Thymus (tissue), 11 donors: ENCODE measurements at regions not wholly inside any gene's neighbourhood (a gene's known extent, or its start where the extent isn't known, plus 50 kb on each side); places are given as distances from the start of the nearest gene placed in this dataset.
"Not testable (repeated sequence)": the region's sequence is repeated elsewhere in the genome, so short reads cannot be mapped to it uniquely, and the experiment has no call there.

ENCODE experiments used
- DNase-seq, 9 donors: peaks; one replicate each; pipeline ENCODE4 v3.0.0-alpha.2; 2013; ENCODE audit warnings: low spot score in 9 of 9, low read depth in 6 of 9, missing footprints in 1 of 9
- H3K27ac ChIP-seq, 2 donors: one replicate each; pipeline ENCODE4 v1.5.1; 2013; ENCODE audit warnings: control low read depth in 1 of 2, low read depth in 1 of 2, low read length in 1 of 2, mild to moderate bottlenecking in 1 of 2, moderate library complexity in 1 of 2
- H3K27me3 ChIP-seq, 2 donors: one replicate each; pipeline ENCODE4 v1.5.1; 2013; ENCODE audit warnings: low read length in 1 of 2; ENCODE audit not compliant: control insufficient read depth in 2 of 2, insufficient read depth in 1 of 2
- H3K36me3 ChIP-seq, 2 donors: one replicate each; pipeline ENCODE4 v1.5.1; 2013; ENCODE audit warnings: low read length in 1 of 2, mild to moderate bottlenecking in 1 of 2, moderate library complexity in 1 of 2; ENCODE audit not compliant: control insufficient read depth in 2 of 2, insufficient read depth in 2 of 2
- H3K4me1 ChIP-seq, 2 donors: one replicate each; pipeline ENCODE4 v1.5.1; 2013; ENCODE audit warnings: low read length in 2 of 2; ENCODE audit not compliant: control insufficient read depth in 2 of 2, insufficient read depth in 2 of 2
- H3K4me3 ChIP-seq, 2 donors: one replicate each; pipeline ENCODE4 v1.5.1; 2013; ENCODE audit warnings: low read length in 2 of 2, control low read depth in 1 of 2, mild to moderate bottlenecking in 1 of 2
- H3K9me3 ChIP-seq, 2 donors: one replicate each; pipeline ENCODE4 v1.5.1; 2013; ENCODE audit warnings: low read length in 1 of 2, mild to moderate bottlenecking in 1 of 2; ENCODE audit not compliant: control insufficient read depth in 2 of 2, insufficient read depth in 1 of 2
- WGBS: extraction: QIAGEN DNeasy Blood & Tissue Kit; methylation state at CpG from one replicate; pipeline ENCODE4 v1.1.7; 2013; 5-methylcytosine and 5-hydroxymethylcytosine counted together
- donor health status: healthy.

DNA sequence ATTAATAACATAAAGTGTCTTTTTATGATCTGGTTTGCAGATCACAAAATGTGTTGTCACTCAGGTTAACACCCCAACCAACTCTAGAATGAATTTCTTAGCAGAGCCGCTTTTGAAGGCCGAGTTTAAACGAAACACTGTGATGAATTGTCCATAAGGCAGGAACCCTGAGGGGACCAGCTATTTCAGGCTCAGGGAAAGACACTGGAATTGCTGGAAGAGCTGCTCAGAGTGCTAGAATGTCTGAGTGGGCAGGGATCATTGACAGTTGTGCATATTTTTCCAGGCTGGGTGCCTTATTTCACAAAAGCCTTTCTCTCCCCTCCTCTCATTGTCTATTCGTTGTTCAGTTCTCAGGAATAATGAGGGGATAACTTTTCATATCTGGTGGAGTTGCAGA, 68.7 kb upstream of the PRKG1 start:
- 91% methylated on average over 4 of the region's 4 CpGs for WGBS
- Histone ChIP-seq H3K27ac (no peak overlapping the region), H3K4me3 (no peak overlapping the region)

GRCh38 chr10:51006686-51007085, 67.6 kb upstream of the PRKG1 start:
- Histone ChIP-seq H3K27me3 (no peaks in the 10 kb centered on the region), H3K4me3 (no peak overlapping the region), H3K4me1 (no peaks in the 10 kb centered on the region), H3K27ac (no peak overlapping the region), H3K36me3 (no peaks in the 10 kb centered on the region), H3K9me3 (no peaks in the 10 kb centered on the region)
- no peak for DNase-seq
- 94% methylated on average over 5 of the region's 5 CpGs for WGBS

More for the DNA sequence above, 68.7 kb upstream of the PRKG1 start:
- H3K9me3 ChIP-seq, result no peaks in the 10 kb centered on the region
- H3K27me3 ChIP-seq, result peaks cover 0 to 2% of the 10 kb centered on the region in 2 donors
- no peaks in the 10 kb centered on the region for H3K36me3 ChIP-seq
- DNase-seq, result no peak
- H3K4me1 ChIP-seq, result no peaks in the 10 kb centered on the region

DNA sequence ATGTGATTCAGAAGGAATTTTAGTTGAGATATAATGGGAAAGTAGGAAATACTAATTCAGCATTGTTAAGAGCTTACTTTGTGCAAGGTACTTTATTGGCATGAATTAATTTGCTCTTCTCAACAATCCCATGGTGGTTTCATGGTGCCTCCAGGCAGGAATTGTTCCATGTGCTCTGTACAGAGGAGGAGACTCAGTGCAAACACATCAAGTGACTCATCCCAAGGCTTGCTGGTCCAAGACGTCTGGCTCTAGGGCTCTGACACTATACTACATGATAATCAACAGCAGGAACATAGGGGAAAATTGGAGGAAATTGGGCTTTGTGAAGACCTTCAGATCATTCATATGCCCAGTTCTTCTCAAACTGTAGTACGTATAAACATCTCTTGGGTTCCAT, 66.5 kb upstream of the PRKG1 start:
- H3K27ac ChIP-seq, result no peak overlapping the region
- WGBS, result 97% methylated on average over 2 of the region's 2 CpGs
- no peak for DNase-seq
- H3K9me3 ChIP-seq, result no peaks in the 10 kb centered on the region
- no peaks in the 10 kb centered on the region for H3K4me1 ChIP-seq
- H3K27me3 ChIP-seq, result no peaks in the 10 kb centered on the region
- no peak overlapping the region for H3K4me3 ChIP-seq
- no peaks in the 10 kb centered on the region for H3K36me3 ChIP-seq

GRCh38 chr10:51008346-51008745, 65.9 kb upstream of the PRKG1 start:
- Histone ChIP-seq H3K27me3 (no peaks in the 10 kb centered on the region), H3K4me1 (no peaks in the 10 kb centered on the region), H3K4me3 (no peak overlapping the region), H3K27ac (no peak overlapping the region), H3K9me3 (no peaks in the 10 kb centered on the region), H3K36me3 (no peaks in the 10 kb centered on the region)
- 87% methylated on average over 3 of the region's 3 CpGs for WGBS
- no peak for DNase-seq

GRCh38 chr10:51010977-51011376, 63.3 kb upstream of the PRKG1 start:
- Histone ChIP-seq H3K27ac (no peak overlapping the region), H3K27me3 (no peaks in the 10 kb centered on the region), H3K36me3 (no peaks in the 10 kb centered on the region), H3K9me3 (no peaks in the 10 kb centered on the region), H3K4me3 (no peak overlapping the region), H3K4me1 (no peaks in the 10 kb centered on the region)
- WGBS, result 37% methylated on average over 2 of the region's 2 CpGs
- DNase-seq, result peak in 5 of 9 donors; percentile 20 to 48 (median 23)

DNA sequence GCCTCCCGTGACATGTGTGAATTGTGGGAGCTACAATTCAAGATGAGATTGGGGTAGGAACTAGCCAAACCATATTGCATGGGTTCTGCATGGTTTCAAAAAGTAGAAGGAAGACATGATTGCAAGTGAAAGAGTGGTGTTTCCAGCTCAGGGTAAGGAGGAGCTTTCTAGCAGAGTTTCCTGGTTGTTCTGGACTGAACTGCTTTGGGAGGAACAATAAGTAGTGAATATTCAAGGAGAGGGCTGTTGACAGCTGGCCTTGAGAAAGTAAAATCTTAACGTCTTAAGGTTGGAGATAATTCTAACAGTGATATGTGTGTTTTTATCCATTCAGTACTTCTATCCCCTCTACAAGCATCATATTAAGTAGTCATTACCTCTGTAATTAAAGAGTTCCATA, 62.2 kb upstream of the PRKG1 start:
- Histone ChIP-seq H3K4me3 (no peak overlapping the region), H3K27me3 (no peaks in the 10 kb centered on the region), H3K27ac (no peak overlapping the region), H3K36me3 (no peaks in the 10 kb centered on the region), H3K4me1 (no peaks in the 10 kb centered on the region), H3K9me3 (no peaks in the 10 kb centered on the region)
- DNase-seq, result no peak
- whole genome bisulfite sequencing, result 96% methylated on average over 2 of the region's 2 CpGs

GRCh38 chr10:51014680-51015389, 59.5 kb upstream of the PRKG1 start:
- no peaks in the 10 kb centered on the region for H3K27me3 ChIP-seq
- WGBS, result 66% methylated on average over 4 of the region's 4 CpGs
- no peaks in the 10 kb centered on the region for H3K9me3 ChIP-seq
- DNase-seq, result peak in 1 of 9 donors; percentile 45
- H3K36me3 ChIP-seq, result no peaks in the 10 kb centered on the region
- H3K27ac ChIP-seq, result no peak overlapping the region
- no peak overlapping the region for H3K4me3 ChIP-seq
- no peaks in the 10 kb centered on the region for H3K4me1 ChIP-seq

DNA sequence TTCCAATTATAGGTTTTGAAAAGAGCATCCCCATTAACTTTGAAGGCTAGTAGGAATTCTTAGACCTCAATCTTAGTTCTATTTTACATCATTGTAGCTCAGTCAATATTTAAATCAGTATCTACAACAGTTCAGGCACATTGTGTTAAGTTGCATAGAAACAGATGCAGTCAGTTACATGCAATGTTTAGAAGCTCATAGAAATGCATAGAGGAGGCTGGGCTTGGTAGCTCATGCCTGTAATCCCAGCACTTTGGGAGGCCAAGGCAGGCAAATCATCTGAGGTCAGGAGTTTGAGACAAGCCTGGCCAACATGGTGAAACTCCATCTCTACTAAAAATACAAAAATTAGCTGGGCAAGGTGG, 58.9 kb upstream of the PRKG1 start:
- H3K27ac ChIP-seq, result not testable (repeated sequence)

DNA sequence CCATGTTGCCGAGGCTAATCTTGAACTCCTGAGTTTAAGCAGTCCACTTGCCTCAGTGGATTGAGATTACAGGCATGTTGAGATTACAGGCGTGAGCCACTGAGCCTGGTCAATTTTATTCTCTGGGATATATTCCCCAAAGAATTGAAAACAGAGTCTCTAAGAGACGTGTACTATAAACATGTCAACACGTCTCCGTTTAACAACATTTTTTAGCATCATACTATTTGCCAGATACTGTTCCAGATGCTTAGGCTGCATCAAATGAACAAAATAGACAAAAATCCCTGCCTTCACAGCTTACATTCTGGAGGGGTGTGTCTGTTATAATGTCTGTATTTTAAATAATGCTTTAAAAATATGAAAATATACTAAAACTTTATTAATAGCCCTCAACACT, 54.1 kb upstream of the PRKG1 start:
- H3K9me3 ChIP-seq, result no peaks in the 10 kb centered on the region
- H3K4me1 ChIP-seq, result no peaks in the 10 kb centered on the region
- H3K27me3 ChIP-seq, result no peaks in the 10 kb centered on the region
- 90% methylated on average over 5 of the region's 5 CpGs for WGBS
- no peak overlapping the region for H3K4me3 ChIP-seq
- no peak overlapping the region for H3K27ac ChIP-seq
- H3K36me3 ChIP-seq, result no peaks in the 10 kb centered on the region
- no peak for DNase-seq

More for the DNA sequence above, 58.9 kb upstream of the PRKG1 start:
- not testable (repeated sequence) for H3K9me3 ChIP-seq, H3K4me1 ChIP-seq, DNase-seq, H3K4me3 ChIP-seq, H3K36me3 ChIP-seq, H3K27me3 ChIP-seq
